NT2/D1 (cell line): ENCODE measurements at regions not wholly inside any gene's neighbourhood (a gene's known extent, or its start where the extent isn't known, plus 50 kb on each side); places are given as distances from the start of the nearest gene placed in this dataset.

Experiments used
- YY1 ChIP-seq: IDR thresholded peaks from 2 replicates; pipeline ENCODE4 v1.6.1; 2011; ENCODE audit not compliant: insufficient read length, insufficient read depth
- ZNF274 ChIP-seq: IDR thresholded peaks from 2 replicates; pipeline ENCODE4 v1.6.1; 2011; ENCODE audit warnings: mild to moderate bottlenecking, low read depth, low read length

DNA sequence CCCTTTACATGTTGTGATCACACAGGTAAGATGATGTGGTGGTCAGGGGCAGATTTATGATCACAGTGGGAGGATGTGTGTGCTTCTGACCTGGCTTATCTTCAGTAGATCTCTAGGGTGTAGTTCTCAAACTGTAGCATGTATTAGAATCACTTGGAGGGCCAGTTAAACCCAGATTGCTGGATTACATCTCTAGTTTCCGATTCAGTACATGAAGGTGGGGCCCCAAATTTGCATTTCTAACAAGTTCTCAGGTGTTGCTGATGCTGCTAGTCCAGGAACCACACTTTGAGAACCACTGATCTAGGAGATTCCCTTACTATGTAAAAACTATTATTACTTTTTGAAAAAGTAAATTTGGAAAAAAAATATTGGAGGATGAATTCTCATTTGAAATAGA is 199.3 kb upstream of the GOLIM4 start:
- TF ChIP-seq YY1, result no peak
- no peak for TF ChIP-seq ZNF274
